SW480 (cell line): ENCODE measurements at regions not wholly inside any gene's neighbourhood (a gene's known extent, or its start where the extent isn't known, plus 50 kb on each side); places are given as distances from the start of the nearest gene placed in this dataset.
"Not testable (repeated sequence)": the region's sequence is repeated elsewhere in the genome, so short reads cannot be mapped to it uniquely, and the experiment has no call there.

Experiments used
- DNase-seq: peaks from one replicate; pipeline ENCODE4 v3.0.0-alpha.2; 2016; ENCODE audit warnings: low spot score

DNA sequence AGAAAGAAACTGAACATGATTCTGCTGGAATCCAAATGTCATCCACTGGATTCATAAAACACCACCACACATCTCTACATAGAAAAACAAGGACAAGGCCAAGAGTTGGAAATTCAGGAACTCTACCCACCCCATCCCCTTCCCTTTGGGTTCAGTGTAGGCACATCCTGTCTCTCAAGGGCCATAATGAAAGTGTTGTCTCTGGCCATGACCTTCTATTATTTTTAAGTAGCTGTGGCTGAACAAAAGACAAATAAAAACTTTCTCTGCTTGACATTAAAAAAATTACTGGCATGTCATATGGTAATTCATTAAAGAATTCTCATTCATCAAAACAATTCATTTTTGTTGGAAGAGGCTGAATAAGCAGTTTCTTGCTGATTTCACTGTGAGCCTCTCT, 54.9 kb upstream of the ZBTB18 start:
- DNase-seq = no peak

DNA sequence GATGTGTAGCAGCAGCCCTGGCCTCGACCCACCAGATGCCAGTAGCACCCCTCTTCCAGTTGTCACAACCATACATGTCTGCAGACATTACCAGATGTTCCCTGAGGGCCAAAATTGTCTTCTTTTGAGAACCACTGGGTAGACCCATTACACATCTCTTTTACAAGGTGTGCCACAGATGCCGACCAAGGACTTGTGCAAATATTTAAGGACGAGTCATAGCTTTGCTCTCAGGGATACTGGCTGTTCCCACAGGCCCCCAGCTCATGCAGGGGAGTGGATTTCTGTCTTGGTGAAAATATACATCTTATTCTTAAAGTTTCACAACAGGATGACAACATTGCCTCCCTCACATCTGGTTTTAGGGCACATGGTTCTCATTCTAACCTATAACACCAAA, 59.4 kb upstream of the ZBTB18 start:
- DNase-seq = no peak

DNA sequence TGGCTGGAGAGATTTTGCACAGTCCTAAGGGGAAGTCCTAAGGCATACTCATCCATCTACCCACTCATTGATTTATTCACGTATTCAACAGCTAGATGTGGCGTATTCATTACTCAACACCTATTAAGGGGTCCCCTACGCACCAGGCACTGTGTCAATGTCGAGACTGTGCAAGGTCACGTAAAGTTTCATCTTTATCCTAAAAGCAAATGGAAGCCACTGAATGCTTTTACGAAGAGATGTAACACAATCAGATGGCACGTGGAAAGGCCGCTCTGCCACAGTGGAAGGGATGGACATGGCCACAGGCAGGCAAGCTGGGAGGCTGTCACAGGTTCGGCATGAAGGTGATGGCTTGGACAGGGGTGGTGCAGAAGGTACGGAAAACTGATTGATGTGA, 66.3 kb upstream of the ZBTB18 start:
- DNase-seq = no peak

DNA sequence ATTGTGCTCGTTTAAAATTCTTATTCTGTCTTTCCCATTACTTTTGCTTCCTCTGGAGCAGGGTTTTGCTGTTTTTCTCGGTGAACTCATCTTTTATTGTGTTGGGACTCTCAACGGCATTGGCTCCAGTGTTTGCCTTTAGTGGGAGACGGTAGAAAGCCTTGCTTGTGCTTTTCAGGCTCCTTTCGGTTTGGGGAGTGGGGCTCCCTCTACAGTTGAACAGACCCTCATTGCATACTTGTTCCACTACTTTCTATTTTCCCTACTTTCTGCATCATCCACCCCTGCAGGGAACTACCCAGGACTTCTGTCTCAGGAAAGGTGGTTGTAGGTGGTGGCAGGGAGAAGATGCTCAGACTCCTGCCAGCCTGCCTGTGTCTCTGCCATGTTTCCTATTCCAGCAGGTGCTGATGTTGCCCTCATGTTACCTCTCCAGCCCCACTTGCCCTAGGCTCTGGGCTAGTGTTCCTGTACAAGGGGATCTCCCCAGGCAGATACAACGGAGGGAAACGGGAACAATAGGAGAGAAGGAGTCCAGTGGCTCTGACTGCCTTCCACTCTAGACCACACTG, 68.5 kb upstream of the ZBTB18 start:
- DNase-seq = no peak

DNA sequence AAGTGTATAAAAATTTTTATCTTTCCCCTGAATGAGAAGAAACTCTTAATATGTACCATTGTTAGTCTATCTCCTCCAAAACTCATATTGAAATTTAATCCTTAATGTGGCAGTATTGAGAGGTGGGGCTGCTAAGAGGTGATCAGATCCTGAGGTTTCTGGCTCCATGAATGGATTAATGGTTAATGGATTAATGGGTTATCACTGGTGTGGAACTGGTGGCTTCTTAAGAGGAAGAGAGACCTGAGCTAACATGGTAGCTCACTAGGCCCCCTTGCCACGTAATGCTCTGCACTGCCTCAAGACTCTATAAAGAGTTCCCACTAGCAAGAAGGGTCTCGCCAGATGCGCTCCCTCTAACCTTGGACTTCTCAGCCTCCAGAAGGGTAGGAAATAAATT, 70.6 kb upstream of the ZBTB18 start:
- no peak for DNase-seq

DNA sequence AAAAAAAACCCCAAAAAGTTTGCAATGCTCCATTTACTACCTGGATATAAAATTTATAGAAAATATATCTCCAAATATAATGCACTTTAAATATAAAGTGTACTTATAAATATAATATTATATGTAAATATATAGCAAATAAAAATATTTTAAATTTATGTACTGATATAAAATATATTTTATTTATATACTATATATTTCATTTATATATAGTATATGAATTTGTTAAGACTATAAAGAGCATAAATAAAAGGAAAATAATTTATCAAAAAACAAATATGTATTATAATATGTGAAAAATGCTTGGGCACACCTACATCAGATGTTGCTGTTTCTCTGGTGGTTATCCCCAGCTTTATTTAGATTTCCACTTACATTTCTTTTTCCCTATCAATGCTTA, 71.0 kb upstream of the ZBTB18 start:
- no peak for DNase-seq

DNA sequence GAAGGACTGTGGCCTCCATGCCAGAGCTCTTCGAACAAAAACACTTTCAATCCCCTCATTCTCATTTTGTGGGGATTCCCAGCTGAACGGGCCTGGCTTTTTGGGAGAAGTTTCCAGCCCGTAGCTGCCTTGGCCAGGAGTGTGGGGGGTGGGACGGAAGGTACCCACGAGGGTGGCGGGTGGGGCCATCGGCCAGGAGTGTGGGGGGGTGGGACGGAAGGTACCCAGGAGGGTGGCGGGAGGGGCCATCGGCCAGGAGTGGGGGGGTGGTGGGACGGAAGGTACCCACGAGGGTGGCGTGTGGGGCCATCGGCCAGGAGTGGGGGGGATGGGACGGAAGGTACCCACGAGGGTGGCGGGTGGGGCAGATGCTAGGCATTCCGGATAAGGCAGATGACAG, 71.7 kb upstream of the ZBTB18 start:
- no peak for DNase-seq

DNA sequence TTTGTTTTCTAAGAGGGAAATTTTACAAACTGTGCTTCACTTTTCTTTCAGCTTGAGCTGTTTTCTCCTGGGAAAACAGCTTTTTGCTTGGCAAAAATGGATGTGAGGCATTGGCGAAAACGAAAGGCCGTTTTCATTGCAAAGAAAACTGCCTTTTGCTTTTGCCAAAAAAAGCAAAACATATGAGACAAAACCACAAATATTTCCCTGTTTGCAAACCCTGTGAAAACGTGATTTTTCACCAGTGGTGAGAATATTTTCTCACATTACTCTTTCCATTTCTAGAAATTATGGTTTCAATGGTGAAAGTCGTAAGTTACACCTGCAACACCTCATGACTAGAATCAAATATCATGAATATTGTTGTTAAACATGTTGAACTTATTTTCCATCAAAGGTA, 74.0 kb upstream of the ZBTB18 start:
- no peak for DNase-seq

DNA sequence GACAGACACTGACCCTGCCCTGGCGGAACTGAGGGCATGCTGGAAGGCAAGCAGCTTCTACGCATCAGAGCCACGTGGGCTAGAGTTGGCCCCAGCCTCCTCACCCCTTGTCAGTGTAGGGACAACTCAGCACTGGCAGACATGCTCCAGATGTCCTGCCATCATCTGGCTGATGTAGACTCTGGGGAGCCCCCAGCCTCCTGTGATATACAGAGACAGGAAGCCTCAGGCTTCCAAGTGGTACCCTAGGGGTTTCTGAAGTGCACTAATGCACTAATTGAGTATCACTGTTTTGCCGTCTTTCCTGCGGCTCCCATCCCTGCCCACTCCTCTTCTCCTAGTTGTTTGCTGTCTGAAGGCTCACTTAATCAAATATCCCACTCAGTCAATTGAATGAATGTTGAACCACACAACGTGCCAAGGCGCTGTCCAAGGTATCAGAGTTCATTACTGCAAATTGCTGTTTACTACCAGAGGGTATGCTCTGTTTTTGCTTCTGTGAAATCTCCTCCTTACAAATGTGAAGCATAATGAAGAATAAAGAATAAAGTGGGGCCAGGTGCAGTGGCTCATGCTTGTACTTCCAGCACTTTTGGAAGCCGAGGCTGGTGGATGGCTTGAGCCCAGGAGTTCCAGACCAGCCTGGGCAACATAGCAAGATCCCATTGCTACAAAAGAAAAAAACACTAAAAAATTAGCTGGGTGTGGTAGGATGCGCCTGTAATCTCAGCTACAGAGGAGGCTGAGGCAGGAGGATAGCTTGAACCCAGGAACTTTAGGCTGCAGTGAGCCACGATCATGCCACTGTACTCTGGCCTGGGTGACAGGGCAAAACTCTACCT, 76.4 kb upstream of the ZBTB18 start:
- DNase-seq = no peak

DNA sequence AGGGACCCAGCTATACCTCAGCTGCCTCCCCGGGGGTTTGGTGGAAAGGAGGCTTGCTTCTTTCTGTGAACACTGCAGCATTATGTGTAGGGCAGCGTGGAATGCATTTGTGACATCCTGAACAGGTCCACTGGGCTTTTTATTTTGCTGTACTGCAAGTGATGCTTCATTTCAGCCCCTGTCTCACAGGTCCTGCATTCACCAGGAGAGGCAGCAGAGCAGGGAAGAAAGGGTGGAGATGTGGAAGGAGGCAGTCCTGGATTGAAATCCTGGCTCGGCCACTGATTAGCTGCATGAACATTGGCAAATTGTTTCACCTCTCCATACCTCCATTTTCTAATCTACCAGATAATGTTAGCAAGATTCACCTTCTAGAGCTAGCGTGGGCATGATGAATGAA, 77.9 kb upstream of the ZBTB18 start:
- DNase-seq = no peak

DNA sequence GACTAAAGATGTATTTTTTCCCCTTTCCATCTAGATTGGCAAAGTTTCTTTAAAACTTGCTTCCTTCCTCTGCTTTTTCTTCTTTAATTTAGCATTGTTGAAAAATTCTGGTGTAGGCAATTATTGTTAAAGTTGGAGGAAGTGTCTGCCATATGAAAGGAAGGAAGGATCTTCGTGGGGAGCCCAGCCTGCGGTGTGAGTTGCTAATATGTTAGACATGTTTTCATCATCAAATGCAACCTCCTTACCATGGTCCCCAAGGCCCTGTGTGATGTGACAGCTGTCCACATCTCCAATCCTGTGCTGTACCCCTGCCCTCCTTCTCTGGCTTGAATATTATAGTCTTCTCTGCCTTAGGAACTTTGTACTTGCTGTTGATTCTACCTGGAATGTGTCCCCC, 81.0 kb upstream of the ZBTB18 start:
- no peak for DNase-seq

DNA sequence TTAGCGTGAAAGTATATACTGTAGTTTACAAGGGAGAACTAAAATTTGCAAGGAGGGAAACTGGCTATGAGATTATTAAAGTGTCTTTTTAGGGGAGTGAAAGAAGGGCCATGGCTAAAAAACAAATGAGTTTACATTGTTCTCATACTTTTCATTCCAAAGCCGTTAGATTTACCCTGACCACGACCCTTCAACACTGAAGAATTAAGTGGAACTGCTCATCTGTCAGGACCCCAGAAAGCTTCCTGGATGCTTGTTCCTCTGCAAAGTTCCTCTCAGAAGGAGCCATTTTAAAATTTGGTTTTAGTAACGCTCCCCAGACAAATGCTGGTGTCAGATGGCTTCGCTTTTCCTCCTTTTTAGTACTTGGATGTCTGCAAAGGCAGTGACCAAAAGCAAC, 82.7 kb upstream of the ZBTB18 start:
- no peak for DNase-seq

DNA sequence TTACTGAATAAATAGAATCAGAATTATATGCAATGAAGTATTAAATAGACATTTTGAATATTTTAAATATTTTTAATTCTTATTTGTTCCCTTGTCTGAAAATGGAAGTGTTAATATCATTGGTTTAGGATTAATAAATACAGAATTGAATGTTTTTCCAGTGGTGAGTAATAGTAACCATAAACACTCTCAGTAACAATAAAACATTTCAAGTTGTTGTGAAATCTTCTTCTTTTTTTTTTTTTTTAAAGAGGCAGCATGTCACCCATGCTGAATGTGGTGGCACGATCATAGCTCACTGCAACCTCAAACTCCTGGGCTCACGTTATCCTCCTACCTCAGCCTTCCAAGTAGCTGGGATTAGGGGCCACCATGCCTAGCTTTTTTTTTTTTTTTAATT, 86.2 kb upstream of the ZBTB18 start:
- no peak for DNase-seq

DNA sequence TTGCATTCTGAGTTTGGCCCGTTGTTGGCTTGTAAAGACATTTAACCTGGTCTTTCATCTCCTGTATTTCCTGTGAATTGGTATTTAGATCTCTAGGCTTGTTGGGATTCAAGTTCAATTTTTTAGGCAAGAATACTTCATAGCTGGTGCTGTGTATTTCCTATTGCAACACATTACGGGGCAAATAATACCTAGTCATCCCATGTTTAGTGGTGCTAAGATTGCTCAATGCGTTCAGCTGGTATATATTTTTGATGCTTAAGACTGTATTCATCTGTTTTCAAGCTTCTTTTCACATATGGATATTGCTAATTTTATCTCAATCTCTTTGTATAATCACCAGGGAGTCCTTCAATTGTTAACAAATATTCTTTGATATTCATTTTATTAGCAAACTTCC, 87.5 kb upstream of the ZBTB18 start:
- DNase-seq = no peak

DNA sequence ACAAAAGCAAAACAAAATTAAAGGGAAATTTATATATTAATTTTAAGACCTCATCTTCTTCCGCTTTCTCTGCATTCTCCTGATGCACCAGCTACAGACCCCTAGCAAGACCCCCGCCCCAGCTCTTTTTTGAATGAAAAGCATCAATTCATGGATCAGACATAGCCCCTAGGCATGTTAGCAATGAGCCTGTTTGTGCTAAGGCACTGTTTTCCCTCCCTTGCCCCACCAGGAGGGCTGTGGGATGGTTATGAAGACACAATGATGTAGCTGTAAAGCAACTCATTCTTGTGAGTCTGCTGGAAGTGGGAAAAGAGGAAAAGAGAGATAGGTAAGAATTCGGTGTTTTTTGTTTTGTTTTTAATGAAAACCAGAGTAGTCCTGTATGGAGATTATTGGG, 88.5 kb upstream of the ZBTB18 start:
- DNase-seq = no peak

DNA sequence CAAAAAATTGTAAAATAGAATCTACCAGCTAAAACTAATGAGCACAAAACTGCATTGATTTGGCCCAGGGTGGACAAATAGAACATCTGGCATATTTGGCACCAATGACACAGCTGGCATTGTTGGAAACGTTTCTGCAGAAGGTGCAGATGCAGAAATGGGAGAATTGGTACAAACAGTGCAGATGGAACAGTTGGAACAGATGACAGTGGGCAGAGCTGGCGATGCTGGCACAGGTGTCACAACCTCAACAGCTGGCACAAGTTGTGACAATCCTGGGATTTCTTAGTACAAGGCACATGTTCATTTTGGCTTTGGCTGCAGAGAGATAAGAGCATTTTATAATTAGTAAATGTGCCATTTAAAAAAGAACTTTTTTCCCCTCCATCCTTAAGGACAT, 91.1 kb upstream of the ZBTB18 start:
- DNase-seq = no peak

DNA sequence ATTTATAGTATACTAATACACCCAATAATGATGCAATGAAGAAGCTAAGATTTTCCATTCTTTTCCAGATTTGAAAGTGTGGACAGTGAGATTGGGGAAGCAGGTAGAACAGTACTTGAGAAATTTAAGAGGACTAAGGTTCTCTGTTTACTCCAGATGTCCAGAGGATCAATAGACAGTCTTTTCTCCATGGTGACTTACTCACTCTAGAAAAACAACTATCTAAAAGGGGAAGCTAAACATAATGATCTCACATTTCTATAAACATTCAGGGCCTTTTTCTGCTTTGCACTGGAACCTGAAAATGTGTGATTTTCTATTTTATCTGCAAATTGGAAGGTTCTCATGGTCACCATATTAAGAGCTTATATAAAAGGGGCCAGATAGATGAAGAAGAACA, 93.9 kb upstream of the ZBTB18 start:
- no peak for DNase-seq

DNA sequence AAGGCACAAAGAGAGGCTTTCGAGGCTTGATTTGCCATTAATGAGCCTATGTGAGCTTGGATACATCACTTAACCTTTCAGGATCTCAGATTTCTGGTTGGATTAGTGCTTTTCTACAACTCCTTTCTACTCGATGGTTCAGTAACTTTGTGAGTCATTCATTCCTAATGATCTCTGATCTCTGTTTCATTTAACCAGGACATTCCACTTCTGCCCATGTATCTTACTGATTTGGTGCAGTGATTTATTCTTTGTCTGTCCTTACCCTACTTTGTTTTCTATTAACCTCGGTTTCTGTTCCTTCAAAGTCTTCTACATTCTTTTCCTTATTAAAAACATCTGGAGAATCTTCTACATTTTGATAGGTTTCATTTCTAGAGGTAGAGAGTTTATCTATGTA, 94.6 kb upstream of the ZBTB18 start:
- DNase-seq = no peak

DNA sequence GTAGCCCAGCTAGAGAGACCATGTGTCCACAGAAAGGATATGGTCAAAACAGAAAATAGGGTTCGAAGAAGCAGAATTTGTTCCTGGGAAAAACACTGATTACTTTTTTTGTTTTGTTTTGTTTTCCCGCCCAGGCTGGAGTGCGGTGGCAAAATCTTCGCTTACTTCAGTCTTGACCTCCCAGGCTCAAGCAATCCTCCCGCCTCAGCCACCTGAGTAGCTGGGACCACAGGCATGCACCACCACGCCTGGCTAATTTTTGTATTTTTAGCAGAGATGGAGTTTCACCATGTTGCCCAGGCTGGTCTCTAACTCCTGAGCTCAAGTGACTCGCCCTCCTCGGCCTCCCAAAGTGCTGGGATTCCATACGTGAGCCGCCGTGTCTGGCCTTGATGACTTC, 99.9 kb upstream of the ZBTB18 start:
- not testable (repeated sequence) for DNase-seq

DNA sequence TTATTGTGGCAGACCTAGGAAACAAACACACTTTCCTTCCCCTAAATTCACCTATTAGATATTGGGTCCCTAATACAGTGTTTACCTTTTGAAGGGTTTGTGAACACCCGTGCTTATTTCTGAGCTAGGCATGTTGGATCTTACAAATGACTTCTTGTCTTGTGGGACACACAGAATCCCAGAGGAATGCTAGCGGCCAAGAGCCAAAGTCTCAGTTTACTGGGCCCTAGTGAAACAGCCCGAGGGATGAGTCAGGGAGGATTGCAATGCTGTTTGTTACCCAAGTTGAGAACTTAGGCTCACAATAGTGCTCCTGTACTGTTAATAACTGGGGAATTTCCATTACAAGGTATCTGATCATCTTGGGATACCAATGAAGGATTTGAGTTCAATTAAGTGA, 100.1 kb upstream of the AKT3 start:
- no peak for DNase-seq

DNA sequence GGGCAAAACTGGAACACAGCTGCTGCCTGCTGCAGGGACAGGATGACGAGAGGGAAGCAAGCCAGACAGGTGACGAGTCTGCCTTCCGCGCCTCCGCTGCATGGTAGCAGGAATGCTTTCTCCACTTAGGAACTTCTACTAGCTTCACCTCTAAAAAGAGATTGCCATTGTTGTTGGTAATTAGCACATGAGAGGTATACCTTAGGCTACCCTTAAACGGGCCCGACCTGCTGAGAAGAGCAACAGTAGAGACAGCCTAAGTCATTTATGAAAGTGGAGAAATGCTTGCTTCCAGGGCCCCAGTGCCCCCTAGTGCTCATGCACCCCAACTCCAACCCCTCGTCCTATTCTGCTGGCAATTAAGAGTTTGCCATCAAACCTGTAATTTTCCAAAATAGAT, 96.9 kb upstream of the AKT3 start:
- DNase-seq = no peak

DNA sequence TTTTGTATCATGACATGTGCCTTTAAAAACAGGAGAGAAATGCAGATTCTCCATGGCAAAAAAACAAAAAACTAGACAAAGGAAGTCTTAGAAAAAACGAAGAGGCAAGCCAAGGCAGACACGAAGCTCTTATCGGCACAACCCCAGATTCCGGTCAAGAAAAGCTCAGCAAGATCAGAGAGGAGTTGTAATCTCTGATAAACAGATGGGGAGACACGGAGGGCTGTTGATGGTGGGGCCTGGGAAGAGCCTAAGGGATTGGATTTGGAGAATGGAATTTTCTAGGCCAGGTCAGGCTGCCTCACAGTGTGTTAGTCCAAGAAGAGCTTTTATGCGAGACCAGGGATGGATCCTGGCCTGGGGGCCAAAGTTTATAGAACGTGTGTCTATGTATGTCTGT, 96.2 kb upstream of the AKT3 start:
- DNase-seq = no peak

DNA sequence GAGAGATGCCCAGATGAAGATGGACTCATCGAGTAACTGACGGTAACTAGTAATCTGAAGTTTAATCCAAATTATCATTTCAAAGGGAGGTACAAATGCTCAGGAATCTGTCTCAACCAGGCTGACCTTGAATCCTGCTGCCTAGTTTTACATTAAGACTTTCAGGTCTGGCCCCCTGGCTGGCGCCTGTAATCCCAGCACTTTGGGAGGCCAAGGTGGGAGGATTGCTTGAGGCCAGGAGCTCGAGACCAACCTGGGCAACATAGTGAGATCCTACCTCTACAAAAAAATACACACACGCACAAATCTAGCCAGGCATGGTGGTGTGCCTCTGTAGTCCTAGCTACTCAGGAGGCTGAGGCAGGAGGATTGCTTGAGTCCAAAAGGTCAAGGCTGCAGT, 95.7 kb upstream of the AKT3 start:
- no peak for DNase-seq

DNA sequence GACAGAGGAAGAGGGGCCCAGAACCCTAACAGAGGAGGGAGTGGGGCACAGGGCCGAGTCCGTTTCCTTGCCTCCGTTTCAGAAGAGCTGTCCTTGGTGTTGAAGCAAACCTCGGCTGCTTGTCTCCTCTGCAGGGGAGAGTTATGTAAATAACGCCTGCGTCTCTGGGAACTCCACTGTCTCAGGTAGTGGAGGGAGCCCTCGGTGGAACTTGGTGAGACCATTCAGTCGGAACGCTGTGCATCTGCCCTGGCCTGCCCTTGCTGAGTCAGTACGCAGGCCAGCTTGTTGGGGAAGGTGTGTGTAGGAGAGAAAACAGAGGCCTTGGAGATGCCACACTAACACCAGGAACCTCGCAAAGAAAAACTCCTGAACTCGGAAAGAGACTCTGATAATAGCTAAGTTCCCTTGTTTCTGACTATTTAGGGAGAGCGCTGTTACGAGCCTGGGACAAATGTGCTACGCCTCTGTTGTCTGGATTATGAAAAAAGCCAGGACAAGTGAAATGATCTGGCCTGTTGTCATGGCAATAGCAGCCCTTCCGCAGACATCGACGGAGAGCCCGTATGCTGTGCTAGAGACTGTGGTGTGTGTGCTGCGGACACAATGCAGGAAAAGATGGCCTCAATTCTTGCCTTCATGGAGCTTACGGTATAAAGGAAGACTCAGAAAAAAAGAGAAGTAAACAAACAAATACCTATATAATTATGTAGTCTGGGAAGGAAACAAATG, 94.6 kb upstream of the AKT3 start:
- DNase-seq = no peak
